Erythroblast (primary cell): ENCODE measurements at regions not wholly inside any gene's neighbourhood (a gene's known extent, or its start where the extent isn't known, plus 50 kb on each side); places are given as distances from the start of the nearest gene placed in this dataset.

ENCODE experiments used
- GATA1 ChIP-seq: IDR thresholded peaks from 2 replicates; pipeline ENCODE4 v1.6.1; 2011; ENCODE audit warnings: low read depth, mild to moderate bottlenecking, control low read depth, low read length, moderate library complexity
- POLR2A ChIP-seq: IDR thresholded peaks from 2 replicates; pipeline ENCODE4 v1.6.1; 2011; ENCODE audit warnings: mild to moderate bottlenecking, low read length

GRCh38 chr10:36840788-36841187 lies 284.6 kb upstream of the ANKRD30A start:
- TF ChIP-seq POLR2A (no peak), GATA1 (no peak)
